ENCODE measurements at regions not wholly inside any gene's neighbourhood (a gene's known extent, or its start where the extent isn't known, plus 50 kb on each side); places are given as distances from the start of the nearest gene placed in this dataset.

DNA sequence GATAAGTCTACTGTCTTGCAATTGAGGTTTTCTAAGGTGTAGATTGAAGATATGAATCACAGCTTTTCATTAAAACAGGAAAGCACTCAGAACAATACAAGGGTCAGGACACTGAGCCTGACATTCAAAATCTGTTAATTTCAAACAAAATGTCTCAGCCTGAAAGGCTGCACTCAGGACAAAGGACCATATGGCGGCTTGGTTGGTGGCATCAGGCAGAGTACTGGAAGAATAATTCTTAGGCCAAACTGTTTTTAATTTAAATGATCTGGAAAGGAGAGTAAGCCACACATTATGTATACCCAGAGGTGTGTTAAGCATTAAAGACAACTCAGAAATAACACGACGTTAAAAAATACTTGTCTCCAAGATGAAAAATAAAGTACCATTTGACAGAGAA is 85.9 kb downstream of the SKA1 start:
- Mint-ChIP-seq H3K36me3 (ENCODE audit: low read depth) (no peaks in the 10 kb centered on the region), H3K27me3 (peaks cover 2% of the 10 kb centered on the region)
- POLR2A ChIA-PET = no interaction called here

DNA sequence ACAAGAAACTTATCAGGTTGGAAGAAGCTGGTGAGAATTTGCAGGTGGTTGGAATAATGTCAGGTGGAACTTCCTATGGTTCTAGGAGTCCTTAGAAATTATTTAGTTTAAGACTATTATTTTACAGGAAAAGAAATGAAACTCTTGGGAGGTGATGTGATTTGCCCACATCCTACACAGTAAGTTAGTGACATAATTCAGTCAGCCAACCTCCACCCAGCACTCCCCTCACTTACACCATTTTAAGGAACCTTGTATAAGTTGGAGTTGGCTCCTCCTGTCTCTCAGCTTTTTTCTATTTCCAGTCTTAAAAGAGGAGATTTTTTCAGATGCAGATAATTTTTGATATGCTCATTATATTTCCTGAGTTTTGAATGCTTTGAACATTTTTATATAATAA is 86.4 kb downstream of the SKA1 start:
- Mint-ChIP-seq H3K4me3 (no peak overlapping the region), H3K9me3 (no peaks in the 10 kb centered on the region), H3K27ac (no peak overlapping the region), H3K4me1 (no peaks in the 10 kb centered on the region), H3K27me3 (peaks cover 2% of the 10 kb centered on the region), H3K36me3 (ENCODE audit: low read depth) (no peaks in the 10 kb centered on the region)
- DNase-seq = no peak
- ChIA-PET CTCF (no interaction called here), POLR2A (no interaction called here)

More for the DNA sequence above, 85.9 kb downstream of the SKA1 start:
- DNase-seq = no peak
- Mint-ChIP-seq H3K9me3 (no peaks in the 10 kb centered on the region), H3K27ac (no peak overlapping the region), H3K4me3 (no peak overlapping the region), H3K4me1 (no peaks in the 10 kb centered on the region)
- CTCF ChIA-PET = no interaction called here

DNA sequence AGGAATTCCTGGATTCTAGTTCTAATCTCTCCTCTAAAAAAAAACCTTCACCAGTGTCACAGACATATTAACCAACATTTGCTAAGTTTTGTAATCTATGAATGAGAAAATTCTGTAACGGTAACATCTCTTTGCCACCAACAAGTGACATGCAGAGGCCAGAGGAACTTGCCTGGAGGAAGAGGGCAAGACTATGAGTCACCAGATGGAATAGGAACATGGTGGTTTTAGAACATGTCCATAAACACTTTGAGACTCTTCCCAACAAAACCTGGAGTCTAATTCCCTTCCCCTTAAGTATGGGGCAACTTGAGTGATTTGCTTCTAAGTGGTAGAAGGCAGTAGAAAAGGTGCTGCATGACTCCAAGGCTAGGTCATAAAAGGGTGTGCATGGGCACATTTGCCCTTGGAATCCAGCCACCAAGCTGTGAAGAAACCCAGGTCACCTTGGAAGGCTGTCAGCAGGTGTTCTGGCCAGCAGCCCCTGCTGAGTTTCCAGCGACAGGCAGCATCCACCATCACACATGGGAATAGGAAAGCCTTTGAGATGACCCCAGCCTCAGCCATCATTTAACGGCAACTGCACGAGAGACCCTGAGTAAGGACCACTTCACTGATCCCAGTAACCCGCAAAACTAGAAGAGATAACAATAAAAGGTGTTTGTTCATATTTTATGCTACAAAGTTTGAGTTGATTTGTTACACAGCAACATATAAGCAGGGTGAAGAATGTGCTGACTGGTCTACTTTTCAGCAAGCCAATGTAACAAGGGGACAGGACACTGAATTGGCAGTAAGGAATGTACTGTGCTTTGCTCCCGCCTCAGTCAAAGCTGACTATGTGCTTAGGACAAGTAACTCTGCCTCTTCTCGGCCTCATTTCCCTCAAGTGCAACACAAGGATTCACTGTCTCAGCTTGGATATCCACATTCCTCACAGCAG is 90.6 kb downstream of the SKA1 start:
- POLR2A ChIA-PET = no interaction called here
- H3K4me1 Mint-ChIP-seq = no peaks in the 10 kb centered on the region
- no peaks in the 10 kb centered on the region for H3K36me3 Mint-ChIP-seq (ENCODE audit: low read depth)
- no peak overlapping the region for H3K4me3 Mint-ChIP-seq
- H3K27ac Mint-ChIP-seq = no peak overlapping the region
- DNase-seq = no peak
- H3K27me3 Mint-ChIP-seq = peaks cover 2% of the 10 kb centered on the region
- CTCF ChIA-PET = no interaction called here
- H3K9me3 Mint-ChIP-seq = no peaks in the 10 kb centered on the region

DNA sequence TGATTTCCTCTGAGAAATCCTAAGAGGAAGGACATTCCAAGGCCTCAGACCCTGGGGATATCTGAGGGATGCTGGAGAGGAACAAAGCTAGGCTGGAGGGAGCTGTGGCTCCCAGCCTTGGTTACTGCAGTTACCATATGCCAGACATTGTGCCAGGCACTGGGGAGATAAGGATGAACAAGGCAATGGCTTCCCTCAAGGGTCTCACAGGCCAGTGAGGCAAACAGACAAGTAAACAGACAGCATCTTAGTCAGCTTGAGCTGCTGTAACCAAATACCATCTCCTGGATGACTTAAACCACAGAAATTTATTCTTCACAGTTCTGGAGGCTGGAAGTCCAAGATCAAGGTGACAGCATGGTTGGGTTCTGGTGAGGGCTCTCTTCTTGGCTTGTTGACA is 91.8 kb downstream of the SKA1 start:
- DNase-seq = no peak
- H3K27ac Mint-ChIP-seq = no peak overlapping the region
- H3K4me1 Mint-ChIP-seq = no peaks in the 10 kb centered on the region
- ChIA-PET CTCF (no interaction called here), POLR2A (no interaction called here)
- no peak overlapping the region for H3K4me3 Mint-ChIP-seq
- H3K9me3 Mint-ChIP-seq = no peaks in the 10 kb centered on the region
- no peaks in the 10 kb centered on the region for H3K36me3 Mint-ChIP-seq (ENCODE audit: low read depth)
- H3K27me3 Mint-ChIP-seq = peaks cover 2% of the 10 kb centered on the region

DNA sequence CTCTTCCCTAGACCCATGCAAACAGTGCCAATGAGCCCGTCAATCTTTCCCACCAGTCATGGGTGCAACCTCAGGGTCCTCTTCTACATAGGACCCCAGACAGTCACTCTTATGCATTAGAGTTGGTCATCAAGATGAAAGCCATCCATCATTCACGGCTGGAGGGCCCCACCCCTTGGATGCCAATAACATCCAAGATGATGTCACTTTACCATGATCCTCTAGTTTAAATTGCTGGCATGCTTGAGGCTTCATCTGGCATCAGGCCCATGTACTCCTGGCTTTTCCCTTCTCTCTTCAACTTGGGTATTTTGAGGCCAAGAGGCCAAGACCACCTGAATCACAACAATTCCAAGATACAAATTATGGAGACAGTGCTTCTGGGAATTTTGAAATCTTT is 91.1 kb upstream of the MAPK4 start:
- no peaks in the 10 kb centered on the region for H3K4me1 Mint-ChIP-seq
- CTCF ChIA-PET = no interaction called here
- no peaks in the 10 kb centered on the region for H3K36me3 Mint-ChIP-seq (ENCODE audit: low read depth)
- POLR2A ChIA-PET = no interaction called here
- peaks cover 4% of the 10 kb centered on the region for H3K27me3 Mint-ChIP-seq
- H3K27ac Mint-ChIP-seq = no peak overlapping the region
- no peak overlapping the region for H3K4me3 Mint-ChIP-seq
- no peaks in the 10 kb centered on the region for H3K9me3 Mint-ChIP-seq
- DNase-seq = no peak

DNA sequence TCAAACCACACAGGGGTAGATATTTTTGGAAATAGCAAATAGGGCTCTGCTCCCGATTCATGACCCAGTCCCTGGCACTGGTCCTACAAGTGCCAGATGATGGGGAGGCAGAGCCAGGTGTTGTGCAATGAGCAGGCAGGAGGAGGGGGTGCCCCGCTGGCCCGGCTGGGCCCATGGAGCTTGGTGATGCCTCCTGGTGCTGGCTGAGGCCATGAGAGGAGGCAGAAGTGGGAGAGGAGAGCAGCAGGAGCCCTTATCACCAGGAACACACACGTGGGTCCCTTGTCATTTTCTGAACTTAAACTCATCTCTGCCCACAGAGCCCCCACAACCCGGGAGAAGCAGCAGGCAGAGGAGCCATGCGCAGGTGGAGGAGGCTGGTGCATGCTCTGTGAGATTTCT is 90.5 kb upstream of the MAPK4 start:
- no peak overlapping the region for H3K27ac Mint-ChIP-seq
- H3K4me1 Mint-ChIP-seq = no peaks in the 10 kb centered on the region
- POLR2A ChIA-PET = no interaction called here
- peaks cover 4% of the 10 kb centered on the region for H3K27me3 Mint-ChIP-seq
- no peak for DNase-seq
- no peak overlapping the region for H3K4me3 Mint-ChIP-seq
- H3K36me3 Mint-ChIP-seq (ENCODE audit: low read depth) = no peaks in the 10 kb centered on the region
- CTCF ChIA-PET = no interaction called here
- H3K9me3 Mint-ChIP-seq = no peaks in the 10 kb centered on the region

DNA sequence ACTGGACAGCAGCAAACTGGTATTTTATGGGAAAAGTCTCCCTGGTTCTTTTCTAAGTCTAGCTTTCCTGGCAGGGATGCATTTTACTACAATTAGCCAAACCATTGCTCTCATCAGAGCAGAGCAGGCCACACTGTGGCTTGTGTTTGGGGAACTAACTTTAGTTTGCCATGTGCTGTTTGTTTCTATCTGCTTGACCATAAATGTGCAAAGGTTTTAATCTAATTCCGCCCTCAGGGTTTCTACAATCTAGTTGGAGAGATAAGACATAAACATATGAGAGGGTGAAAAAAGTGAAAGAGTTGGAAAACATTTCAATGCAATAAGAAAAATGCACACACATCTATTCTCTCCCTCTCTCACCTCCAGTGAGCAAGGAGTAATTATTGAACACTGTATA is 86.9 kb upstream of the MAPK4 start:
- Mint-ChIP-seq H3K4me1 (no peaks in the 10 kb centered on the region), H3K36me3 (ENCODE audit: low read depth) (no peaks in the 10 kb centered on the region), H3K27ac (no peak overlapping the region), H3K9me3 (no peaks in the 10 kb centered on the region), H3K27me3 (peaks cover 2% of the 10 kb centered on the region), H3K4me3 (no peak overlapping the region)
- CTCF ChIA-PET = no interaction called here
- DNase-seq = no peak
- POLR2A ChIA-PET = no interaction called here

DNA sequence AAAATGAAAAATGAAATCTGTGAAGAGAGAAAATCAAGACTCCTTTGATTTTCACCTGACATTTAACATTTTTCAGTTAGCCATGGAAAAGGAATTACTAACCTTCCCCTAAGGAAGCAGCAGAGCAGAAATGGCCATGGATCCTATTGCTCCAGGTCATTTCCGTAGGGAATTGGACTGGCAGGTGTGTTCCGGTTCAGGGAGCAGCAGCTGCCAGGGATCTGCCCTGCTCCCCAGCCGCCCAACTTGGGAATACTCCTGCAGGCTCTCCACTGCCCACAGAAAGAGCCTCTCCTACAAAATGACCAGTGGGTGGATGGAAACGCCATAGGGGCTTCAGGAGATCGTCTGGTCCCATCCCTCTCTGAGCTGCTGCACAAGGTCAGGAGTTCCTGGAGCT is 86.0 kb upstream of the MAPK4 start:
- no peak overlapping the region for H3K4me3 Mint-ChIP-seq
- no peak overlapping the region for H3K27ac Mint-ChIP-seq
- DNase-seq = no peak
- no peaks in the 10 kb centered on the region for H3K9me3 Mint-ChIP-seq
- CTCF ChIA-PET = no interaction called here
- H3K36me3 Mint-ChIP-seq (ENCODE audit: low read depth) = no peaks in the 10 kb centered on the region
- POLR2A ChIA-PET = no interaction called here
- peaks cover 2% of the 10 kb centered on the region for H3K27me3 Mint-ChIP-seq
- H3K4me1 Mint-ChIP-seq = no peaks in the 10 kb centered on the region

DNA sequence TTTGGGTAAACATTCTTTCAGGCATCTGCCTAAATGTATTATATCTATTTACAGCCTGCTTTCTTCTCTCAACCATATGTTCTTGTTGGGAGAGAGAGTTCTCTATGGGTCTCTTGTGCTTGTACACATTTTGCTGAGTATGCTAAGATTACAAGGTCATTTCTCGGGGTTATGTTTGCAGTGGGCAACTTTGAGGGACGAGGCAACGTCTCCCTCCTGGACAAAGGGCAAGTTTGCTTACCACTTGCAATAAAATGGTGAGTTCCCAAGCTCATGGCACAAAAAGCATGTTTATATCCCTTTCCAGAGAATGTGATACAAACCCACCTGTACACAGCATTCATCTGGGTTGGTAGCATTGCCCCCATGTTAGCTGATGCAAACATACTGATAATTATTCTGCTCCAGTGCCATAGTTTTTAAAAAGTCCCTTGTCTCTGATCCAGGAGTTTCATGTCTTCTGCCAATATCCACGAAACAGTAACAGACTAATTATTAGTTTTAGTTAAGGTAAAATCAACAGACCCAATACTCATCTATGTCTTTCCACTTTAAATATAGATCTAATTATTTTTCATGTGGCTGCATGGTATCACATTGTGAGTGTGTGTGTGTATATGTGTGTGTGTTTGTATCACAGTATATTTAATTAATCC is 84.2 kb upstream of the MAPK4 start:
- ChIA-PET POLR2A (no interaction called here), CTCF (no interaction called here)
- H3K36me3 Mint-ChIP-seq (ENCODE audit: low read depth) = no peaks in the 10 kb centered on the region
- H3K9me3 Mint-ChIP-seq = no peaks in the 10 kb centered on the region
- no peaks in the 10 kb centered on the region for H3K4me1 Mint-ChIP-seq
- H3K4me3 Mint-ChIP-seq = no peak overlapping the region
- H3K27ac Mint-ChIP-seq = no peak overlapping the region
- H3K27me3 Mint-ChIP-seq = peaks cover 4% of the 10 kb centered on the region
- no peak for DNase-seq

DNA sequence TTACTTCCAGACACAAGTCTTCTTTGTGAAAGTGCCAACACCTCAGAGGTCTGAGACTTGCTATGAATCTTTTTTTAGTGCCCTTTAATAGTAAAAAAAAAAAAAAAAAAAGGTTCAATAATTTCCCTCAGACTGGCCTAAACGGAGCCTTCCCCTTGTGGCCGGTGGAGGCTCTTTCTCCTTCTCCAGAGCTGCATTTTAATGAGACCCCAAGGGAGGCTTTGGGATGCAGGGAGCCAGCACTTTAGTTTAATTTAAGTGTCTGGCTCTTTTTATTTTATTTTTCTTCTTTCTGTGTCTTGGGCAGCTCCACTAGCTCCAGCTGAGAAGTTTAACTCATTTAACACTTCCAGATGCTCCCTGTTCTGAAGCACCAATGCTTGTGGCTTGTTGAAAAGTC is 67.8 kb upstream of the MAPK4 start:
- Mint-ChIP-seq H3K27ac (no peak overlapping the region), H3K27me3 (peaks cover 4% of the 10 kb centered on the region), H3K36me3 (ENCODE audit: low read depth) (no peaks in the 10 kb centered on the region), H3K4me1 (no peaks in the 10 kb centered on the region), H3K4me3 (no peak overlapping the region), H3K9me3 (no peaks in the 10 kb centered on the region)
- ChIA-PET POLR2A (no interaction called here), CTCF (no interaction called here)
- no peak for DNase-seq

DNA sequence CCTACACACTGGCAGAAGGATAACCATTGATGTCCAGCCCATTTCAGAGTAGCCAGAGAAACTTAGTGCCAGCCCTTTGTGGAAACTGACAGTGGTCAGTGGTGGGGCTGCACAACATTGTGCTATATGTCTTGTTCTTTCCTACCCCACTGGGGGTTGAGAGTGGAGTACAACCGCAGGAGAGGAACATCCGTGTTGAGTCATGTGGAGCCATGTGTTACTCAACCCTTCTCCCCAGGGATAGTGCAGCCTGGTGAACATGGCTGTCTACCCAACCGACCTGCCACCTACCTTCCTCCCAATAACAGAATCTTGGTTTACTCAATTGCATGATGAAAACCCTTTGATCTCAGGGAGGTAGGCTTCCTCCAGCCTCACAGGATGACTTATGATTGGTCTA is 65.3 kb upstream of the MAPK4 start:
- DNase-seq = no peak
- no peaks in the 10 kb centered on the region for H3K36me3 Mint-ChIP-seq (ENCODE audit: low read depth)
- CTCF ChIA-PET = no interaction called here

DNA sequence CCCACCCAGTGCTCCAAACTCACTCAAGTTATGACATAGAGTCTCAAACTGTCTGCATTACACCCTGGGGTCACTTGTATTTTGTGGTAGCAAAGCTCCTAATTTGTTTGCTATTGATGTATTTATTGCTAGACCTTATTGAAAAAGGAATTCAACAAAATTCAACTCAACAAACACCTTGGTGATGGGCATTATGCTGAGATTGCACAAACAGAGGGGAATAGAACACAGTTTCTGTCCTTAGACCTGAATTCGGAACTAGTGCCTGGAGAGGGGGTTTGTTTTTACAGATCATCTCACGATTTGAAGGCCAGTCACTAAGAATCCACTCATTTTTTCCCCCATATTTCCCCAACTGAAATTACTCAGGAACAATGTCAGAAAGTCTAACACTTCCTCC is 53.5 kb upstream of the MAPK4 start:
- ChIA-PET CTCF (no interaction called here), POLR2A (no interaction called here)
- H3K9me3 Mint-ChIP-seq = no peaks in the 10 kb centered on the region

More for the DNA sequence above, 65.3 kb upstream of the MAPK4 start:
- Mint-ChIP-seq H3K27me3 (peaks cover 9% of the 10 kb centered on the region), H3K4me1 (no peaks in the 10 kb centered on the region), H3K27ac (no peak overlapping the region), H3K4me3 (no peak overlapping the region), H3K9me3 (no peaks in the 10 kb centered on the region)
- POLR2A ChIA-PET = no interaction called here

DNA sequence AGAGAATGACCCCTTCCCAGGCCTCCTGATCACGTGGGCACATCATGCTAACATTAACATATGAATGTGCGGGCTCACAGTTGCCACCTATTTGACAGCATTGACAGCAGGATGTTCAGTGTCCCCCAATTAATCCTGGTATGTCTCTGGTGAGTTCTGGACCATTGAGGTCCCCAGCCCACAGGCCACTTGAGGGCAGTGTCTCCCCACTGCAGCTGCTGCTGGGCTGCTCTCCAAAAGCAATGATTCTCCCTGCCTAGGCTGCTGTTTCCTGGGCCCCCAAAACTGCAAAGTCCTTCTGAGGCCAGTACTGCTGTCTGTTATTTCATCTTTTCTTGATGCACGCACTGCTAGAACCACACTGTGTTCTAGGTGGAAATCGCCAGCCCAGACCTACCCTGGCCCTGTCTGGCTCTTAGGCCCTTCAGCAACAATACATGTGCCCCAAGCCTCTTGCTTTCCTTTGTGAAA is 52.7 kb upstream of the MAPK4 start:
- Mint-ChIP-seq H3K4me3 (no peak overlapping the region), H3K27ac (no peak overlapping the region), H3K27me3 (no peaks in the 10 kb centered on the region), H3K4me1 (no peaks in the 10 kb centered on the region), H3K36me3 (ENCODE audit: low read depth) (no peaks in the 10 kb centered on the region), H3K9me3 (no peaks in the 10 kb centered on the region)
- ChIA-PET CTCF (no interaction called here), POLR2A (no interaction called here)
- DNase-seq = no peak

More for the DNA sequence above, 53.5 kb upstream of the MAPK4 start:
- no peak for DNase-seq
- no peak overlapping the region for H3K4me3 Mint-ChIP-seq
- H3K36me3 Mint-ChIP-seq (ENCODE audit: low read depth) = no peaks in the 10 kb centered on the region
- no peaks in the 10 kb centered on the region for H3K4me1 Mint-ChIP-seq
- H3K27ac Mint-ChIP-seq = no peak overlapping the region
- H3K27me3 Mint-ChIP-seq = peaks cover 1% of the 10 kb centered on the region

DNA sequence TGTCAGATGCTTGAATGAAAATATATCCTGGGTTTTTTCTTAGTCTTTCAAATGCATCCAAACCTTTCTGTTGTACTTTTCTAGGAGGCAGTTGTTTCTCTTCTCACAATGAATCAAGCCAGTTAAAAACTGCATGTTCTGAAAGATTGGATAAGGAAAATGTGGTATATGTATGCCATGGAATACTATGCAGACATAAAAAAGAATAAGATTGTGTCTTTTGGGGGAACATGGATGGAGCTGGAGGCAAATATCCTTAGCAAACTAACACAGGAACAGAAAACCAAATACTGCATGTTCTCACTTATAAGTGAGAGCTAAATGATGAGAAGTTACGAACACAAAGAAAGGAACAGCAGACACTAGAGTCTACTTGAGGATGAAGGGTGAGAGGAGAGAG is 51.7 kb upstream of the MAPK4 start:
- Mint-ChIP-seq H3K27ac (no peak overlapping the region), H3K36me3 (ENCODE audit: low read depth) (no peaks in the 10 kb centered on the region), H3K27me3 (no peaks in the 10 kb centered on the region), H3K4me1 (no peaks in the 10 kb centered on the region), H3K4me3 (no peak overlapping the region), H3K9me3 (no peaks in the 10 kb centered on the region)
- ChIA-PET CTCF (no interaction called here), POLR2A (no interaction called here)
- no peak for DNase-seq

Data from activated CD4-positive, alpha-beta memory T cell treated with anti-CD3 and anti-CD28 coated beads, Interleukin-2, amount 10 ng/mL, durations not matched to agents 7 days and 5 days (primary cell).